MCF 10A (cell line): ENCODE measurements at regions not wholly inside any gene's neighbourhood (a gene's known extent, or its start where the extent isn't known, plus 50 kb on each side); places are given as distances from the start of the nearest gene placed in this dataset.

Source experiments
- BruUV-seq: library from RNA; stranded (reverse); fragments of 400-500 nt; replicated peaks from 2 replicates; lab custom pipeline; 2021; lab: Mats Ljungman, UMichigan
- CTCF ChIA-PET: fragments of 300-600 bp; sonication (Branson Sonifier 250); formaldehyde crosslinking; extraction: SDS; loops from one replicate; lab custom pipeline; 2021; ENCODE audit warnings: antibody characterized with exemption, inconsistent platforms; lab: Yijun Ruan, JAX
- POLR2A ChIA-PET: fragments of 300-600, 350-650 bp; sonication (Branson Sonifier 250); formaldehyde crosslinking; extraction: SDS; loops from one replicate; lab custom pipeline; 2020; ENCODE audit warnings: antibody characterized with exemption, inconsistent platforms; lab: Yijun Ruan, JAX
- DNase-seq: peaks from one replicate; pipeline ENCODE4 v3.0.0-alpha.2; 2018; ENCODE audit not compliant: unreplicated experiment
- H3K27ac Mint-ChIP-seq: one replicate; pipeline ENCODE4 v1.8.0; 2022; ENCODE audit warnings: mild to moderate bottlenecking, low read depth, mixed read lengths; ENCODE audit not compliant: unreplicated experiment
- H3K27me3 Mint-ChIP-seq: one replicate; pipeline ENCODE4 v1.8.0; 2022; ENCODE audit warnings: mixed read lengths; ENCODE audit not compliant: insufficient read depth, unreplicated experiment
- H3K36me3 Mint-ChIP-seq: one replicate; pipeline ENCODE4 v1.8.0; 2022; ENCODE audit warnings: mild to moderate bottlenecking, moderate library complexity, mixed read lengths; ENCODE audit not compliant: insufficient read depth, unreplicated experiment
- H3K4me1 Mint-ChIP-seq: one replicate; pipeline ENCODE4 v1.8.0; 2022; ENCODE audit warnings: mixed read lengths; ENCODE audit not compliant: insufficient read depth, unreplicated experiment
- H3K4me3 Mint-ChIP-seq: one replicate; pipeline ENCODE4 v1.8.0; 2022; ENCODE audit warnings: mild to moderate bottlenecking, moderate library complexity, mixed read lengths; ENCODE audit not compliant: unreplicated experiment
- H3K9me3 Mint-ChIP-seq: one replicate; pipeline ENCODE4 v1.8.0; 2022; ENCODE audit warnings: mixed read lengths; ENCODE audit not compliant: unreplicated experiment
- intact Hi-C: fragments of 100-400 bp; cut with micrococcal nuclease; formaldehyde crosslinking; loops from 2 replicates; pipeline ENCODE4 v1.14.1; 2022
- TF ChIP-seq, protein P1 (sequence below): fragments of 200-600 bp; IDR thresholded peaks from one replicate; pipeline ENCODE4 v1.8.0; 2022; ENCODE audit warnings: antibody characterized with exemption, mild to moderate bottlenecking; ENCODE audit not compliant: unreplicated experiment

- Mint-ChIP-seq H3K9me3 (no peaks in the 10 kb centered on the region), H3K36me3 (no peaks in the 10 kb centered on the region), H3K27me3 (no peaks in the 10 kb centered on the region), H3K4me1 (no peaks in the 10 kb centered on the region), H3K27ac (no peak overlapping the region), H3K4me3 (no peak overlapping the region)
- no TSS peak for BruUV-seq
- TF ChIP-seq, protein P1, sequence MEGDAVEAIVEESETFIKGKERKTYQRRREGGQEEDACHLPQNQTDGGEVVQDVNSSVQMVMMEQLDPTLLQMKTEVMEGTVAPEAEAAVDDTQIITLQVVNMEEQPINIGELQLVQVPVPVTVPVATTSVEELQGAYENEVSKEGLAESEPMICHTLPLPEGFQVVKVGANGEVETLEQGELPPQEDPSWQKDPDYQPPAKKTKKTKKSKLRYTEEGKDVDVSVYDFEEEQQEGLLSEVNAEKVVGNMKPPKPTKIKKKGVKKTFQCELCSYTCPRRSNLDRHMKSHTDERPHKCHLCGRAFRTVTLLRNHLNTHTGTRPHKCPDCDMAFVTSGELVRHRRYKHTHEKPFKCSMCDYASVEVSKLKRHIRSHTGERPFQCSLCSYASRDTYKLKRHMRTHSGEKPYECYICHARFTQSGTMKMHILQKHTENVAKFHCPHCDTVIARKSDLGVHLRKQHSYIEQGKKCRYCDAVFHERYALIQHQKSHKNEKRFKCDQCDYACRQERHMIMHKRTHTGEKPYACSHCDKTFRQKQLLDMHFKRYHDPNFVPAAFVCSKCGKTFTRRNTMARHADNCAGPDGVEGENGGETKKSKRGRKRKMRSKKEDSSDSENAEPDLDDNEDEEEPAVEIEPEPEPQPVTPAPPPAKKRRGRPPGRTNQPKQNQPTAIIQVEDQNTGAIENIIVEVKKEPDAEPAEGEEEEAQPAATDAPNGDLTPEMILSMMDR = no peak
- DNase-seq = no peak
- CTCF ChIA-PET = no interaction called here
- POLR2A ChIA-PET = no interaction called here
- intact Hi-C loops = no loop called here
Observed at GRCh38 chr4:92045718-92046117, 258.0 kb upstream of the GRID2 start.

GRCh38 chr4:92047209-92047875 is 256.4 kb upstream of the GRID2 start:
- DNase-seq = peak; percentile 7
- Mint-ChIP-seq H3K4me3 (no peak overlapping the region), H3K36me3 (no peaks in the 10 kb centered on the region), H3K4me1 (no peaks in the 10 kb centered on the region), H3K27me3 (no peaks in the 10 kb centered on the region), H3K27ac (no peak overlapping the region), H3K9me3 (no peaks in the 10 kb centered on the region)
- TF ChIP-seq, protein P1 = no peak
- no TSS peak for BruUV-seq
- CTCF ChIA-PET = interaction anchor here (0.6 to 1.2 kb wide), 4 partner anchors 41 to 1319 kb away, joined by 3 to 4 read pairs (median 4); no protein-coding TSS in a partner anchor
- POLR2A ChIA-PET = no interaction called here
- intact Hi-C loops = no loop called here

GRCh38 chr4:92050875-92051274 is 252.9 kb upstream of the GRID2 start:
- no TSS peak for BruUV-seq
- POLR2A ChIA-PET = no interaction called here
- no peak for DNase-seq

DNA sequence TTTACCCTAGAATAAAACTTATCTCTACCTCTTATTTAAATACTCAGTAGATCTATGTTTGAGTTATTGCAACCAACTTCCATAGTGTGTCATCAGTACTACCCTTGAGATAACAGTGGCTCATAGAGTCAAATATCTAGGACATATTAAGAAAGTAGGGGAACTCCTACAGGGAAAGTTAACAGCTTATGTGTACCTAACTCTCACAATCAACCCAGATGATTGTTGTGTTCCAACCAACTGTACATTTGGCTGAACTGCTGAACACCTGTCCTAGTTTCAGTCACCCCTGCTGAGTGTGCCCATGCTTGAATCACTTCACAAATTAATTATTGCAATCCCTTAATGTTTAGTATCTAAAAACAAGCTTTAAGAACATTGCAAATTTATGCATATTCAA is 244.2 kb upstream of the GRID2 start:
- TF ChIP-seq, protein P1 = no peak
- Mint-ChIP-seq H3K4me3 (no peak overlapping the region), H3K27me3 (no peaks in the 10 kb centered on the region), H3K4me1 (no peaks in the 10 kb centered on the region), H3K36me3 (no peaks in the 10 kb centered on the region), H3K27ac (no peak overlapping the region), H3K9me3 (no peaks in the 10 kb centered on the region)
- intact Hi-C loops = no loop called here
- CTCF ChIA-PET = no interaction called here
- no peak for DNase-seq
- no TSS peak for BruUV-seq
- POLR2A ChIA-PET = interaction anchor here (0.6 kb wide), 1 partner anchor 18 kb away, joined by 3 read pairs; no protein-coding TSS in a partner anchor

More at GRCh38 chr4:92050875-92051274, 252.9 kb upstream of the GRID2 start:
- Mint-ChIP-seq H3K27me3 (no peaks in the 10 kb centered on the region), H3K4me1 (no peaks in the 10 kb centered on the region), H3K27ac (no peak overlapping the region), H3K4me3 (no peak overlapping the region), H3K9me3 (peaks cover 10% of the 10 kb centered on the region), H3K36me3 (no peaks in the 10 kb centered on the region)
- CTCF ChIA-PET = interaction anchor here (0.7 to 0.8 kb wide), 2 partner anchors 28 to 919 kb away, joined by 3 to 4 read pairs; no protein-coding TSS in a partner anchor
- TF ChIP-seq, protein P1 = no peak
- intact Hi-C loops = no loop called here
